ENCODE measurements at regions not wholly inside any gene's neighbourhood (a gene's known extent, or its start where the extent isn't known, plus 50 kb on each side); places are given as distances from the start of the nearest gene placed in this dataset.
"Not testable (repeated sequence)": the region's sequence is repeated elsewhere in the genome, so short reads cannot be mapped to it uniquely, and the experiment has no call there.

DNA sequence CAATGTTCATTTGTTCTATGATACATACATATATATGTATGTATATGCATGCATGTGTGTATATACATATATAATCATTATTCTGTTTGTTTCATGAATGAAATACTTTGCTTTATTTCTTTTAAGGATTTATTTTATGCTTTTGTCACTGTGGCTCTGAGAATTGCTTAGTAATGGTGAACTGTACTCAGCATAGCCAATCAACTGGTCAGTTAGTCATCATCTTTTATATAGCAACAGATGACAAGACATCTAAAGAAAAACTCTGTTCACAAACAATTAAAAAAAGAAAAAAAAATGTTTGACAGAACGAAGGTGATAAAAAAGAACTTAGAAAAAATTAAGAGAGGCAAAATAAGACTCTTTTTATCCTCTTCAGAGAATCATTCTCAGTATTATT, 1440.3 kb downstream of the PCDH9 start:
- H3K27me3 ChIP-seq, result no peaks in the 10 kb centered on the region
- 29% methylated on average over 1 of the region's 1 CpG for WGBS
- no peak overlapping the region for H3K27ac ChIP-seq (replicated peaks in 1 of 4)
- intact Hi-C loops (cut with DNase I), result no loop called here
- no peaks in the 10 kb centered on the region for H3K36me3 ChIP-seq
- TF ChIP-seq EP300 (IDR thresholded peaks at IDR 0.05), result no peak
- TF ChIP-seq, protein P1, sequence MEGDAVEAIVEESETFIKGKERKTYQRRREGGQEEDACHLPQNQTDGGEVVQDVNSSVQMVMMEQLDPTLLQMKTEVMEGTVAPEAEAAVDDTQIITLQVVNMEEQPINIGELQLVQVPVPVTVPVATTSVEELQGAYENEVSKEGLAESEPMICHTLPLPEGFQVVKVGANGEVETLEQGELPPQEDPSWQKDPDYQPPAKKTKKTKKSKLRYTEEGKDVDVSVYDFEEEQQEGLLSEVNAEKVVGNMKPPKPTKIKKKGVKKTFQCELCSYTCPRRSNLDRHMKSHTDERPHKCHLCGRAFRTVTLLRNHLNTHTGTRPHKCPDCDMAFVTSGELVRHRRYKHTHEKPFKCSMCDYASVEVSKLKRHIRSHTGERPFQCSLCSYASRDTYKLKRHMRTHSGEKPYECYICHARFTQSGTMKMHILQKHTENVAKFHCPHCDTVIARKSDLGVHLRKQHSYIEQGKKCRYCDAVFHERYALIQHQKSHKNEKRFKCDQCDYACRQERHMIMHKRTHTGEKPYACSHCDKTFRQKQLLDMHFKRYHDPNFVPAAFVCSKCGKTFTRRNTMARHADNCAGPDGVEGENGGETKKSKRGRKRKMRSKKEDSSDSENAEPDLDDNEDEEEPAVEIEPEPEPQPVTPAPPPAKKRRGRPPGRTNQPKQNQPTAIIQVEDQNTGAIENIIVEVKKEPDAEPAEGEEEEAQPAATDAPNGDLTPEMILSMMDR (IDR thresholded peaks at IDR 0.05), result no peak
- no peak for TF ChIP-seq POLR2AphosphoS5 (IDR thresholded peaks at IDR 0.05)
- no peak for TF ChIP-seq POLR2A (IDR thresholded peaks at IDR 0.05; ENCODE audit: low read depth)
- H3K4me1 ChIP-seq, result no peaks in the 10 kb centered on the region
- DNase-seq (ENCODE audit: extremely low spot score), result no peak
- no peak overlapping the region for H3K4me3 ChIP-seq
- no peaks in the 10 kb centered on the region for H3K9me3 ChIP-seq

DNA sequence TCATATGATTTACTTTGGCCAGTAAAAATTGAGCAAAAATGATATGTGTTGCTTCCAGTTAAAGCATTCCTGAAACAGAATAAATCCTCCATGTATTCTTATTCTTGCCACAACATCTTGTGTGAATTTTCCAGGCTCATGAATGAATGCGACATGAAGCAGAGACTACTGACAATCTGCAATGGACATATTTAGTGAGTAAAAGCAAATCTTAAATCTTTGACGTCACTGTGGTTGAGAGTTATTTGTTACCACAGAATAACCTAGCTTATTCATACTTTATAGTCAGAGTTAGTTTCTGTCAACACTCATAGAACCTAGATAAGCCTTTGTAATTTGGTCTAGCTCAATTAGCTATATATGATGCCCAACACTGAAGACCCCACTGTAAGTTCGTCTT, 1443.1 kb downstream of the PCDH9 start:
- H3K4me1 ChIP-seq, result no peaks in the 10 kb centered on the region
- no peaks in the 10 kb centered on the region for H3K36me3 ChIP-seq
- no peak overlapping the region for H3K4me3 ChIP-seq
- TF ChIP-seq EP300 (IDR thresholded peaks at IDR 0.05) (no peak), POLR2A (IDR thresholded peaks at IDR 0.05; ENCODE audit: low read depth) (no peak), POLR2AphosphoS5 (IDR thresholded peaks at IDR 0.05) (no peak)
- TF ChIP-seq, protein P1 (IDR thresholded peaks at IDR 0.05), result no peak
- H3K9me3 ChIP-seq, result no peaks in the 10 kb centered on the region
- WGBS, result 91% methylated on average over 3 of the region's 3 CpGs
- intact Hi-C loops (cut with DNase I), result no loop called here
- H3K27me3 ChIP-seq, result no peaks in the 10 kb centered on the region
- H3K27ac ChIP-seq (replicated peaks in 1 of 4), result no peak overlapping the region
- DNase-seq (ENCODE audit: extremely low spot score), result no peak

DNA sequence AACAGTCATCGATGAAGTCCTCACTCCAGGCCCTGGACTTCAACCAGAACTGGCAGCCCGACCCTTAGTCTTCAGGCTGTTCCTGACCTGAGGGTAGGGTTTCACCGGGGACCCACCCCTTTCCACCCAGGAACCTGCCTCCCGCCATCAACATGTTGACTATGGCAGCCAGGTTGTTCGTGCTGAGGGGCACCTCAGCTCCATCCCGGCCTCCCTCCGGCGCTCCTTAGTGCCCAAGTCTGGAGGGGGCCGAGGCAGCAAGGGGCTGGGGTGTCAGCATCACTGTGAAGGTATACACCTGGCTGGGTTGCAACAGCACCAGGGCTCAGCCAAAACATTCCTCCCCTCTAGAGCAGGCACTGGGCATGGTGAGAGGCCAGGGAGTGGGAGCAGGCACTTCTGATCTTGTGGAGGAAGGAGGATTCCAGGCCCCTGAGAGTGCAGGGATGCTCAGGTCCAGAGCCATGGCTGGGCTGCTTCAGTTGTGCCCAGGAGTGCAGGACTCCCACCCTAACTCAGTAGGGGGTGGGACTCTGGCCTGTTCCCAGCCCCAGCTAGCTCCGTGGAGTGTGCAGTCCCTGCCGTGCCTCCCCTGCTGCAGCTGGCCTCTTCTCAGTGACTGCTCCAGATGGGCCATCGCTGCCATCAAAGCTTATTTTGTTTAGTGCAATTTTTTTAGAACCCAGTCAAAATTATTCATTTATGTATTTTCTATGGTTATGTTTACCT, 1445.9 kb downstream of the PCDH9 start:
- 78% methylated on average over 5 of the region's 12 CpGs for WGBS
- Histone ChIP-seq H3K27me3 (no peaks in the 10 kb centered on the region), H3K4me1 (no peaks in the 10 kb centered on the region), H3K9me3 (no peaks in the 10 kb centered on the region), H3K36me3 (no peaks in the 10 kb centered on the region), H3K27ac (replicated peaks in 1 of 4) (no peak overlapping the region), H3K4me3 (no peak overlapping the region)
- TF ChIP-seq, protein P1 (IDR thresholded peaks at IDR 0.05), result no peak
- TF ChIP-seq POLR2A (IDR thresholded peaks at IDR 0.05; ENCODE audit: low read depth) (no peak), EP300 (IDR thresholded peaks at IDR 0.05) (no peak), POLR2AphosphoS5 (IDR thresholded peaks at IDR 0.05) (no peak)
- intact Hi-C loops (cut with DNase I), result no loop called here
- DNase-seq (ENCODE audit: extremely low spot score), result no peak

DNA sequence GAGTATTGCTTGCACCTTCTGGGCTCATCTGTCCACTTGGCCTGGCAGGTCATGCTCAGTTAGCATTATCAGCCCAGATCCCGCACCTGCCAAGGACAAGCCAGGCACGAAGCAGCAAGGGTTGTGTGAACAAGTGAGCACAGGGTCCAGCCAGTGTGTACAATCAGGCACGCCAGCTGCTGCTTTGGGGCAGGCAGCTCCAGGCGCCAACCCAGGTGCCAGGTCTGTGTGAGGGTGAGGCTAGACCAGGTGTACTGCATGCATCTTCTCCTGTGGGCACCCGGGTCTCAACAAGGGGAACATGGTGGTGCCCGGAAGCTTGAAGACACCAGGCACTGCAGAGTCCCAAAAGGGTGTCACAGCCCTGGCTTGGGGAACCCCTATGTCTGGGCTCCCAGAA, 1446.8 kb downstream of the PCDH9 start:
- TF ChIP-seq POLR2AphosphoS5 (IDR thresholded peaks at IDR 0.05) (no peak), POLR2A (IDR thresholded peaks at IDR 0.05; ENCODE audit: low read depth) (no peak), EP300 (IDR thresholded peaks at IDR 0.05) (no peak)
- TF ChIP-seq, protein P1 (IDR thresholded peaks at IDR 0.05), result no peak
- H3K9me3 ChIP-seq, result no peaks in the 10 kb centered on the region
- no peaks in the 10 kb centered on the region for H3K4me1 ChIP-seq
- DNase-seq (ENCODE audit: extremely low spot score), result no peak
- no peaks in the 10 kb centered on the region for H3K36me3 ChIP-seq
- H3K4me3 ChIP-seq, result no peak overlapping the region
- no peaks in the 10 kb centered on the region for H3K27me3 ChIP-seq
- intact Hi-C loops (cut with DNase I), result no loop called here
- 100% methylated on average over 5 of the region's 6 CpGs for WGBS
- H3K27ac ChIP-seq (replicated peaks in 1 of 4), result no peak overlapping the region

DNA sequence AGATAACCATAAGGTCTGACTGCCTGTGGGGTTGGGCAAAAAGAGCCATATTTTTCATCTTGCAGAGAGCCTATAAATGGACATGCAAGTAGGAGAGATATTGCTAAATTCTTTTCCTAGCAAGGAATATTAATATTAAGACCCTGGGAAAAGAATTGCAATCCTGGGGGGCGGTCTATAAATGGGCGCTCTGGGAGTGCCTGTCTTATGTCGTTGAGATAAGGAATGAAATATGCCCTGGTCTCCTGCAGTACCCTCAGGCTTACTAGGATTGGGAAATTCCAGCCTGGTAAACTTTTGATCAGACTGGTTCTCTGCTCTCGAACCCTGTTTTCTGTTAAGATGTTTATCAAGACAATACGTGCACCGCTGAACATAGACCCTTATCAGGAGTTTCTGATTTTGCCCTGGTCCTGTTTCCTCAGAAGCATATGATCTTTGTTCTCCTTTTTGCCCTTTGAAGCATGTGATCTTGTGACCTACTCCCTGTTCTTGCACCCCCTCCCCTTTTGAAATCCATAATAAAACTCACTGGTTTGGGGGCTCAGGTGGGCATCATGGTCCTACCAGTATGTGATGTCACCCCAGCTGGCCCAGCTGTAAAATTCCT, 1458.3 kb downstream of the PCDH9 start:
- H3K27ac ChIP-seq (replicated peaks in 1 of 4); DNase-seq (ENCODE audit: extremely low spot score); H3K27me3 ChIP-seq; H3K36me3 ChIP-seq; H3K4me1 ChIP-seq; H3K4me3 ChIP-seq; intact Hi-C loops (cut with DNase I): not testable (repeated sequence)
- WGBS, result 97% methylated on average over 5 of the region's 6 CpGs
- H3K9me3 ChIP-seq, result peaks cover 0 to 19% (median 8%) of the 10 kb centered on the region in 4 donors

Measured in esophagus muscularis mucosa (tissue), 4 donors.